CD14-positive monocyte (primary cell): ENCODE measurements at regions not wholly inside any gene's neighbourhood (a gene's known extent, or its start where the extent isn't known, plus 50 kb on each side); places are given as distances from the start of the nearest gene placed in this dataset.

Experiments used
- DNase-seq, 3 donors: peaks; one replicate each; pipeline ENCODE4 v3.0.0-alpha.2; 2011 to 2022
- H2AFZ ChIP-seq: 2 replicates; pipeline ENCODE4 v1.6.0; 2012; ENCODE audit warnings: mild to moderate bottlenecking, low read depth, low read length, inconsistent platforms; ENCODE audit not compliant: insufficient read depth, poor library complexity, severe bottlenecking
- H3K27ac ChIP-seq, 2 donors: 1 replicate in 1 of 2; 2 replicates in 1 of 2; pipeline ENCODE4 v1.5.1; 2012 to 2013; ENCODE audit warnings: low read length in 2 of 2, control low read depth in 1 of 2, inconsistent platforms in 1 of 2, low read depth in 1 of 2, mild to moderate bottlenecking in 1 of 2
- H3K27me3 ChIP-seq, 2 donors: one replicate each; pipeline versions ENCODE4 v1.6.0 to v1.6.1; 2011 to 2013; ENCODE audit warnings: low read length in 2 of 2; ENCODE audit not compliant: control insufficient read depth in 2 of 2, insufficient read depth in 2 of 2
- H3K36me3 ChIP-seq, 2 donors: replicated peaks in 1 of 2; 1 replicate in 1 of 2; 2 replicates in 1 of 2; pipeline versions ENCODE4 v1.5.1 to v1.6.1; 2012 to 2013; ENCODE audit warnings: low read length in 2 of 2, control low read depth in 1 of 2, inconsistent platforms in 1 of 2, mild to moderate bottlenecking in 1 of 2; ENCODE audit not compliant: insufficient read depth in 2 of 2, control insufficient read depth in 1 of 2
- H3K4me1 ChIP-seq, 2 donors: 1 replicate in 1 of 2; 2 replicates in 1 of 2; pipeline versions ENCODE4 v1.5.1 to v1.6.1; 2012 to 2013; ENCODE audit warnings: low read length in 2 of 2, control low read depth in 1 of 2, inconsistent platforms in 1 of 2, mild to moderate bottlenecking in 1 of 2, moderate library complexity in 1 of 2; ENCODE audit not compliant: insufficient read depth in 2 of 2, control insufficient read depth in 1 of 2
- H3K4me2 ChIP-seq: replicated peaks from 2 replicates; pipeline ENCODE3; 2012; ENCODE audit warnings: low read length, moderate library complexity, mild to moderate bottlenecking; ENCODE audit not compliant: poor library complexity, severe bottlenecking; ENCODE audit errors: extremely low read depth
- H3K4me3 ChIP-seq, 3 experiments: fragments of 200-600 bp in 1 of 3; sonication (generic) in 1 of 3; replicated peaks in 1 of 3; 1 replicate in 2 of 3; 2 replicates in 1 of 3; pipeline ENCODE4 v1.5.1; 2011 to 2013; ENCODE audit warnings: low read length in 3 of 3, mild to moderate bottlenecking in 3 of 3, control low read depth in 2 of 3, low read depth in 2 of 3, inconsistent platforms in 1 of 3, moderate library complexity in 1 of 3
- H3K79me2 ChIP-seq: 2 replicates; pipeline ENCODE4 v1.6.0; 2012; ENCODE audit warnings: mild to moderate bottlenecking, control low read depth, inconsistent platforms, low read length, moderate library complexity; ENCODE audit not compliant: insufficient read depth
- H3K9ac ChIP-seq: 2 replicates; pipeline ENCODE4 v1.6.0; 2017; ENCODE audit warnings: low read length, mild to moderate bottlenecking; ENCODE audit not compliant: insufficient read depth, poor library complexity, severe bottlenecking
- H3K9me3 ChIP-seq, 2 donors: replicated peaks in 1 of 2; 1 replicate in 1 of 2; 2 replicates in 1 of 2; pipeline versions ENCODE4 v1.5.1 to v1.6.1; 2012 to 2013; ENCODE audit warnings: low read length in 2 of 2, control low read depth in 1 of 2; ENCODE audit not compliant: control insufficient read depth in 1 of 2, insufficient read depth in 1 of 2
- H4K20me1 ChIP-seq: 2 replicates; pipeline ENCODE4 v1.6.0; 2012; ENCODE audit warnings: mild to moderate bottlenecking, low read length, control low read depth, moderate library complexity; ENCODE audit not compliant: insufficient read depth
- H3K27ac Mint-ChIP-seq, 7 donors: one replicate each; pipeline ENCODE4 v1.8.0; 2020; ENCODE audit warnings: mild to moderate bottlenecking in 7 of 7, mixed read lengths in 7 of 7, moderate library complexity in 6 of 7, inconsistent platforms in 2 of 7
- H3K27me3 Mint-ChIP-seq, 3 donors: one replicate each; pipeline ENCODE4 v1.8.0; 2021 to 2022; ENCODE audit warnings: low read depth in 3 of 3, mild to moderate bottlenecking in 3 of 3, mixed read lengths in 3 of 3, moderate library complexity in 3 of 3, inconsistent platforms in 1 of 3
- H3K36me3 Mint-ChIP-seq, 2 donors: one replicate each; pipeline ENCODE4 v1.8.0; 2020; ENCODE audit warnings: mixed read lengths in 2 of 2, inconsistent platforms in 1 of 2, mild to moderate bottlenecking in 1 of 2
- H3K4me1 Mint-ChIP-seq: one replicate; pipeline ENCODE4 v1.8.0; 2020; ENCODE audit warnings: mild to moderate bottlenecking, mixed read lengths
- H3K4me3 Mint-ChIP-seq, 2 donors: one replicate each; pipeline ENCODE4 v1.8.0; 2020; ENCODE audit warnings: mild to moderate bottlenecking in 2 of 2, mixed read lengths in 2 of 2, moderate library complexity in 1 of 2
- H3K9me3 Mint-ChIP-seq, 7 donors: one replicate each; pipeline ENCODE4 v1.8.0; 2020 to 2022; ENCODE audit warnings: mixed read lengths in 7 of 7, mild to moderate bottlenecking in 6 of 7, moderate library complexity in 6 of 7, inconsistent platforms in 2 of 7
- CTCF ChIP-seq: fragments of 200-600 bp; IDR thresholded peaks from one replicate; pipeline ENCODE4 v1.8.0; 2022; ENCODE audit warnings: antibody characterized with exemption, mild to moderate bottlenecking
- WGBS: methylation state at CpG from one replicate; pipeline ENCODE4 v1.1.5; 2013; ENCODE audit warnings: missing lambda C conversion rate; ENCODE audit not compliant: insufficient coverage; 5-methylcytosine and 5-hydroxymethylcytosine counted together
- intact Hi-C, 2 donors: fragments of 100-400 bp; cut with micrococcal nuclease; formaldehyde crosslinking; loops; one replicate each; pipeline versions ENCODE4 v1.15.0 to v1.15.1; 2023

GRCh38 chr11:81920205-81920604, 813.5 kb downstream of the FAM181B start:
- Histone ChIP-seq H3K27me3 (no peaks in the 10 kb centered on the region), H3K9me3 (no peaks in the 10 kb centered on the region), H3K4me1 (no peaks in the 10 kb centered on the region), H2AFZ (no peak overlapping the region), H4K20me1 (no peaks in the 10 kb centered on the region), H3K4me2 (no peak overlapping the region), H3K36me3 (no peaks in the 10 kb centered on the region), H3K27ac (no peak overlapping the region), H3K4me3 (no peak overlapping the region), H3K79me2 (no peaks in the 10 kb centered on the region), H3K9ac (no peak overlapping the region)
- Mint-ChIP-seq H3K4me3 (no peak overlapping the region), H3K36me3 (no peaks in the 10 kb centered on the region), H3K9me3 (peaks cover 0 to 3% (median 0%) of the 10 kb centered on the region in 7 donors), H3K4me1 (no peaks in the 10 kb centered on the region), H3K27ac (no peak overlapping the region), H3K27me3 (no peaks in the 10 kb centered on the region)
- intact Hi-C loops = no loop called here
- no peak for DNase-seq
- no peak for TF ChIP-seq CTCF

GRCh38 chr11:81916451-81916850, 817.2 kb downstream of the FAM181B start:
- no CpG with 5 or more reads among the region's 1 CpG for WGBS
- Mint-ChIP-seq H3K27ac (no peak overlapping the region), H3K4me1 (no peaks in the 10 kb centered on the region), H3K27me3 (peaks cover 0 to 1% (median 0%) of the 10 kb centered on the region in 3 donors), H3K9me3 (peaks cover 0 to 3% (median 0%) of the 10 kb centered on the region in 7 donors), H3K4me3 (no peak overlapping the region), H3K36me3 (no peaks in the 10 kb centered on the region)
- no peak overlapping the region for H3K4me3 ChIP-seq
- no peak overlapping the region for H3K4me2 ChIP-seq
- no peak overlapping the region for H3K9ac ChIP-seq
- no peaks in the 10 kb centered on the region for H3K36me3 ChIP-seq
- H3K9me3 ChIP-seq = no peaks in the 10 kb centered on the region
- H3K4me1 ChIP-seq = no peaks in the 10 kb centered on the region
- H3K27me3 ChIP-seq = no peaks in the 10 kb centered on the region
- intact Hi-C loops = loop anchor here in 1 of 2 donors (10.0 kb wide), 1 partner anchor 58 kb away; no protein-coding TSS in a partner anchor
- no peak overlapping the region for H3K27ac ChIP-seq
- no peak overlapping the region for H2AFZ ChIP-seq
- no peak for DNase-seq
- TF ChIP-seq CTCF = no peak
- H4K20me1 ChIP-seq = no peaks in the 10 kb centered on the region
- H3K79me2 ChIP-seq = no peaks in the 10 kb centered on the region
